HG03520 (cell line): ENCODE measurements at regions not wholly inside any gene's neighbourhood (a gene's known extent, or its start where the extent isn't known, plus 50 kb on each side); places are given as distances from the start of the nearest gene placed in this dataset.

Experiments
- ATAC-seq: cut with Tn5 transposase; IDR thresholded peaks from one replicate; pipeline ENCODE4 v1.9.1; 2021; ENCODE audit warnings: mild to moderate bottlenecking, moderate library complexity; ENCODE audit not compliant: unreplicated experiment

- ATAC-seq, result no peak
These were observed 417.1 kb downstream of the RAB28 start for GRCh38 chr4:13067077-13067476.

- no peak for ATAC-seq
These were observed 425.1 kb downstream of the RAB28 start for GRCh38 chr4:13059019-13059418.

DNA sequence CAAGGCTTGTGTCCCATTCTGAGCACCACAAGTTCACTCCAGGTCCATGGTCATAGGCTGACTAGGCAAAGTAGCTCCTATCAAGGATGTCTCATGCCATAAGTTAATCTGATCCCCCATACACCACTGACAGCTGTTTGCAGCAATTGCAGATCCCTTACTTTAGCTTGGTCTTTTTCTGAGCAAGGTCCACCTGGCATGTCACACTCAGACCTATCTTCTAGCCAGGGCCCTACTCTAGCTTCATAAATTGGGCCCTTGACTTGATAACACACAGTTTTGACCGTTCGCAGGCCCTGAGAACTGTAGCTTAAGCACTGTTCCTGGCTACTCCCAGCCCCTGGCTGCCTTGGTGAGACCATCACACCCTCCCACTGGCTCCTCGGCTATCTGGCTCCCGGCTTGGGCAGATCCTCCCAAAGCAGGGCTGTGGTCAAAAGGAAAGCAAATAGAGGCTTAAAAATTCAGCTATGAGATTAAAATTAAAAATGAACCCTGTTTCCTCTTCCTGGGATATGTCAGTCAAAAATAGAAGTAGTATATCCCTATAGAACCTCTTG, 427.4 kb downstream of the RAB28 start:
- no peak for ATAC-seq

DNA sequence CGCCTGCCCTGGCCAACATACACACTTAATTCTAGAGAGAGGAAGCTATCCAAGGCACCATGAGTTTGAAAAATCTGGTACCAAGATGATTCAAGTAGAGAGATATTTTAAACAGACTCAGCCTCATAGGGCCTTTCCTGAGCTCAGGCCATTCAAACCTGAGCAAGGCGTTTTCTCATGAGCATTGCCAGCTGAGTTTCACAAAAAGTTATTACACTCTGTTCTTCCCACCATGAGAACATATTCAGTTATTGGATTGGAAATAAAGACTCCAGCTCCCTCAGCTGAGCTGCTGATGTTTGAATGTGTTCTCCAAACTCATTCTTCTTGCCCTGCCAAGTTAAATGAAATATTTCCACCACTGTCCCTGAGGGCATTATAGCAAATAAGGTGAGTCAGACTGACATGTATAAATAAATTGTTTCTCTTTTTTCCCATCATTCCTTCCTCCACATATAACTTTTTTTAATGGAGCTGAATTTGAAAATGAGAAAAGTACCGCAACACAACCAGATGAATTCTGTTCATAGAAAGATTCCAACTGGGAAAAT, 429.6 kb downstream of the RAB28 start:
- ATAC-seq, result no peak

DNA sequence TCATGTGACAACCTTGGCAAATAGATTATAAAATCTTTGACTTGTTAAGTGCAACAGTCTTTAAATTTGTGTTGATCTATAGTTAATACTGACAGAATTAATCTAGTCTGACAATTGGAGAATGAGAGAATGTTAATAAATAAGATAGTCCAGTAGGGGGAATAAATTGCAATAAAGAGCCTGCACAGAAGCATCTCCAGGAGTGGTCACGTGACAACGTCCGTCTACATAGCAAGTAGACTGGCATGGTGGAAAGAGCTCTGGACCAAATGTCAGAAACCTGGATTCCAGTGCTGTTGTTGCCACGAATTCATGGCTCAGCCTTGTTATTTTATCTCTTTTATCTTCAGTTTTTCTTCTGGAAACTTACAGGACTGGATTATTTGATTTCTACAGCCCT, 436.5 kb downstream of the RAB28 start:
- ATAC-seq, result no peak

DNA sequence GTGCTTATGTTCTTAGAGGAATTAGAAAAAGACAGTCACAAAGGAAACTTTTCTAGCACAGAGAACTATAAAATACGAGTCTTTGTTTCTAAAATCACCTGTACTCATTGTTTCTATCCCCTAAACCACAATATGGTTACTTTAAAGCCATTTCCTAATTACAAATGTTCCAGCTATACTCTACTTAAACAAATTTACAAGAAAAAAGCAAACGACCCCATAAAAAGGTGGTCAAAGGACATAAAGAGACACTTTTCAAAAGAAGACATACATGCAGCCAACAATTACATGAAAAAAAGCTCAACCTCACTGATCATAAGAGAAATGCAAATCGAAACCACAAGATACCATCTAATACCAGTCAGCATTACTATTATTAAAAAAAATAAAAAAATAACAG, 447.3 kb downstream of the RAB28 start:
- ATAC-seq, result no peak

DNA sequence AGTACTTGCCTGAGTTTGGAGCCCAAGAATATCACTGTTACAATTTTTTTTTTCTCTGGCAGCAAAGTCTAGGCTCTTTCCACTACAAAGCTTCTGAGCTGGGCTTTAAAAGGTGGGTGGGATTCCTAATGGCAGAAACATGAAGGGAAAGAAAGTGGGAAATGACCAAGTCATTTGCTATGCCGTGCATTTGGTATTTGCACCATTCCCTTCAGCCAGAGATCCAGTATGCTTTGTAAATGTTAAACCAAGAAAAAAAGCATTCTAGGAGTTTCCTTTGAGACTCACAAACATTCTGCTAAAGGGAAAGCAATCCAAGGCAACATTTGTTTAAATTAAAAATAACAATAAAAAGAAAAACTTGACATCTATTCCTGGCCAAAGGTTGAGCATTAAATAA, 451.2 kb downstream of the RAB28 start:
- no peak for ATAC-seq

DNA sequence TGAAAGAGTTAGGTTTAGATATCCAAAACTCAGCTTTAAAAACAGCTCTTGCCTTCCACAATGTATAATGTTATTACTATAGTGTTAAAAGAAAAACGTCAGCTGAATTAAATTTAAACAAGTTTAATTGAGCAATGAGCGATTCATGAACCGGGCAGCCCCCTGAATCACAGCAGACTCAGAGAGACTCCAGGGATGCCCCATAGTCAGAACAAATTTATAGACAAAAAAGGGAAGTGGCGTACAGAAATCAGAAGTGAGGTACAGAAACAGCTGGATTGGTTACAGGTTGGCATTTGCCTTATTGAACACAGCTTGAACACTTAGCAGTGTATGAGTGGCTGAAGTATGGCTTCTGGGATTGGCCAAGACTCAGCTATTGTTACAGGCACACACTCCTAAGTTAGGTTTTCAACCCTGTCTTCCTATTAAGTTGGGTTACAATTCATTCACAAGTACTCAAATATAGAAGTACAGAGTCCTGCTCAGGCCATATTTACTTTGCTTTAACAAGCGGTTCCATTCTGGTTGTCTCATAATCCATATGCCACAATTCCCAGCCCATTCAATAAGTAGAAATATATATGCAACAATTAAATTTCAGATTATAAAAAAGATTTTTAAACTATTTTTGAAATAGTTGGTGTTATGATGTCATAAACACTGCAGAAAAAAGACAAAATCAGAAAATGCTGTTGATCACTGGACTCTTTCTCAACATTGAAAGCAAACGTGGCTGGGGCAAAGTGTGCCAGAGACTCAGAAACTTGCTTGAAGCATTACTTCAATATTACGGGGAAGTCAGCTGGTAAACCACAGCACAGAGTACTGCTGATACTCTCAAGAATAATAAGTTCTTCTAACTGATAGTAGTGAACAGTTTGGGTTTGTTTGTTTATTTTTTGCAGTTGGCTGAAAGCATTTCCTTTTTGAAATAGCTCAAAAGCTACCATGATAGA, 459.7 kb downstream of the RAB28 start:
- no peak for ATAC-seq

DNA sequence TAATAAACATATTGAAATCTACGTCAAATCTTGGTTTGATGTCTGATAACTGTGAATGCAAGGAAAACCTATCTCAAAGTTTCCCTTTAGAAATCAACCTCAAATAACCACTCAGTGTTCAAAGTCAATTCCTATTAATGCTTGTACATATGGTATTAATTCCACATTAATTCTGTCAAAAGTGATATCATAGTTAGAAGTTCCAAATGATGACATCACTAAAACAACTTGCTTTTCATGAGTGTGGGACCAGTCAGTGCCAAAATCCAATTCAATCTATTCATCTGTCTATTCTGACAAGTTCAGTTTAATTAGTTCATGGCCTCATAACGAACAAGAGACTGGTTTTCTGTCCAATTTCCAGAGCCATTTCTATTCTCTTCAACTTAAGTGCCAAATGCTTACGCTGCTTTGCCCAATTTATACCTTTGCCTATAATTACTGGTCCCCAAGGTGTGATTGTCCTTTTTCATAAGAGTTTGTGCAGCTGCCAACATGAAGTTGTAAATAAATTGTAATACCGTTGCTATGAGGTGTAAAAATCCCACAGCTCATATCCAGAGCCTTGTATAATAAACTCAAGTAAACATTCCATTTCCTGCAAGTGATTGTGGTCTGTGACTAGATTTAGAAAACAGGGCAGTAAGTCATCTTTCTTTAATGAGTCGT, 476.2 kb downstream of the RAB28 start:
- ATAC-seq, result no peak

DNA sequence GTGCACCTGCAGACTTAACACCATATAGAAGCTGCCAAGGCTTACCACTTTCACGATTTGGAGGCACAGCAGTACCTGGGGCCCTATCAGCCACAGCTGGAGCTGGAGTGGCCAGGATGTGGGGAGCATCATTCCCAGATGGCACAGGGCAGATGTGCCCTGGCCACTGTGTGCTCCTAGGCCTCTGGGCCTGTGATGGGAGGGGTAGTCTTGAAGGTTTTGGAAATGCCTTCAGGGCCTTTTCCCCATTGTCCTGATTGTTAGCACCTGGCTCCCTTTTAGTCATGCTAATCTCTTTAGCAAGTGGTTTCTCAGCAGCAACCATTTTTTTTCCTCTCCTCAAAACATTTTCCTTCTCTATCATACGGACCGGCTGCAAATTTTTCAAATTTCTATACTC, 490.2 kb downstream of the RAB28 start:
- no peak for ATAC-seq

- no peak for ATAC-seq
These were observed 496.9 kb downstream of the RAB28 start for GRCh38 chr4:12987284-12987683.

GRCh38 chr4:12979797-12980196, 504.3 kb downstream of the RAB28 start:
- no peak for ATAC-seq

GRCh38 chr4:12978310-12978709, 505.8 kb downstream of the RAB28 start:
- no peak for ATAC-seq

GRCh38 chr4:12975511-12975910, 508.6 kb downstream of the RAB28 start:
- ATAC-seq, result no peak

DNA sequence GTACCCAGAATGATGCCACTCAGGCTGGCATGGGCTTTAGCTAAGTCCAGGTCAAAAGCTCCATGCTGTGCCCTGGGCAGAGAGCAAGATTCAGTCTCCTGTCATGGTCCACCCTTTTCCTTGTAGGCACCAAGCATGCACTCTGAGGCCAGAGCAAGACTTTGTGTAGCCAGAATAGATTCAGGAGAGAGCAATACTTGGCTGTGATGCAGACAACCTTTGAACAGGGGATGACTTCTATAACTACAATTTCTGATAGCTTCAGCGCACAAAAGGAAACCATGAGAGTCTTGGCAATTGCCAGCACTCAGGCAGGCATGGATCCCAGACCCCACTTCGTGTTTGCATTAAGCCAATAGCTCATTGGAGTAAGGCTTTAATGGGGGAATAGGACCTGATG, 510.6 kb downstream of the RAB28 start:
- ATAC-seq, result no peak

DNA sequence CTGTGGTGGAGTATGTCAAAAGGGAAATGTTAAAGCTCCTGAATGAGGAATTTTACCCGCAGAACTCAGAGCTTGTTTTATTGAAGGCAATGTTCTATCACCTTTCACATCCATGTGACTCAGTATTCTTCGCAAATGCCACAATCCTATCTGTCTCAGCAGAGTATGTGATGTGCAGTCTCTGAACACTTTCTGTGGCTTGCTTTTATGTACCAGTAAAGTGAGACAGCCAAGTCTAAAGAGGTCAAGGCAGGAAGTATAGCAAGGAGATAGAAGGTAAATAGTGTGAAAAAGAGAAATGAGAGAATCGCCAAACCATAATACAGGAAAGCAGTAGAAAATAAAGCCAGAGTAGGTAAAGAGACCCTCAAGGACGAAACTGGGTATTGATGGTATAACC, 515.8 kb downstream of the RAB28 start:
- ATAC-seq, result no peak

- ATAC-seq, result no peak
These were observed 517.4 kb downstream of the RAB28 start for GRCh38 chr4:12966726-12967125.

- ATAC-seq, result no peak
These were observed 518.8 kb downstream of the RAB28 start for GRCh38 chr4:12965334-12965733.

- no peak for ATAC-seq
These were observed 520.2 kb downstream of the RAB28 start for GRCh38 chr4:12963912-12964311.

- no peak for ATAC-seq
These were observed 520.8 kb downstream of the RAB28 start for GRCh38 chr4:12963291-12963690.

- no peak for ATAC-seq
These were observed 522.4 kb downstream of the RAB28 start for GRCh38 chr4:12961713-12962112.

GRCh38 chr4:12958436-12958835, 525.7 kb downstream of the RAB28 start:
- no peak for ATAC-seq
